ENCODE measurements at regions not wholly inside any gene's neighbourhood (a gene's known extent, or its start where the extent isn't known, plus 50 kb on each side); places are given as distances from the start of the nearest gene placed in this dataset.

GRCh38 chr7:96899108-96899507, 106.2 kb upstream of the DLX6 start:
- TF ChIP-seq, protein P1, sequence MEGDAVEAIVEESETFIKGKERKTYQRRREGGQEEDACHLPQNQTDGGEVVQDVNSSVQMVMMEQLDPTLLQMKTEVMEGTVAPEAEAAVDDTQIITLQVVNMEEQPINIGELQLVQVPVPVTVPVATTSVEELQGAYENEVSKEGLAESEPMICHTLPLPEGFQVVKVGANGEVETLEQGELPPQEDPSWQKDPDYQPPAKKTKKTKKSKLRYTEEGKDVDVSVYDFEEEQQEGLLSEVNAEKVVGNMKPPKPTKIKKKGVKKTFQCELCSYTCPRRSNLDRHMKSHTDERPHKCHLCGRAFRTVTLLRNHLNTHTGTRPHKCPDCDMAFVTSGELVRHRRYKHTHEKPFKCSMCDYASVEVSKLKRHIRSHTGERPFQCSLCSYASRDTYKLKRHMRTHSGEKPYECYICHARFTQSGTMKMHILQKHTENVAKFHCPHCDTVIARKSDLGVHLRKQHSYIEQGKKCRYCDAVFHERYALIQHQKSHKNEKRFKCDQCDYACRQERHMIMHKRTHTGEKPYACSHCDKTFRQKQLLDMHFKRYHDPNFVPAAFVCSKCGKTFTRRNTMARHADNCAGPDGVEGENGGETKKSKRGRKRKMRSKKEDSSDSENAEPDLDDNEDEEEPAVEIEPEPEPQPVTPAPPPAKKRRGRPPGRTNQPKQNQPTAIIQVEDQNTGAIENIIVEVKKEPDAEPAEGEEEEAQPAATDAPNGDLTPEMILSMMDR (IDR thresholded peaks at IDR 0.05): no peak
- TF ChIP-seq POLR2A (IDR thresholded peaks at IDR 0.05): no peak
